GM19467 (cell line): ENCODE measurements at regions not wholly inside any gene's neighbourhood (a gene's known extent, or its start where the extent isn't known, plus 50 kb on each side); places are given as distances from the start of the nearest gene placed in this dataset.

Experiments
- ATAC-seq: cut with Tn5 transposase; IDR thresholded peaks from one replicate; pipeline ENCODE4 v1.9.1; 2021; ENCODE audit warnings: mild to moderate bottlenecking, moderate library complexity; ENCODE audit not compliant: unreplicated experiment

GRCh38 chr2:192314800-192315481 is 120.2 kb upstream of the TMEFF2 start:
- no peak for ATAC-seq

GRCh38 chr2:192313773-192314172 is 119.0 kb upstream of the TMEFF2 start:
- no peak for ATAC-seq

- no peak for ATAC-seq
Measured at GRCh38 chr2:192311701-192312460, 117.1 kb upstream of the TMEFF2 start.

- no peak for ATAC-seq
Measured at GRCh38 chr2:192307530-192307929, 112.8 kb upstream of the TMEFF2 start.

GRCh38 chr2:192298664-192299063 is 103.9 kb upstream of the TMEFF2 start:
- ATAC-seq: no peak

GRCh38 chr2:192292478-192292877 is 97.7 kb upstream of the TMEFF2 start:
- no peak for ATAC-seq

- ATAC-seq: no peak
Measured at GRCh38 chr2:192288295-192288694, 93.6 kb upstream of the TMEFF2 start.

- no peak for ATAC-seq
Measured at GRCh38 chr2:192286093-192286701, 91.5 kb upstream of the TMEFF2 start.

GRCh38 chr2:192283450-192283849 is 88.7 kb upstream of the TMEFF2 start:
- no peak for ATAC-seq

- ATAC-seq: no peak
Measured at GRCh38 chr2:192278701-192279100, 84.0 kb upstream of the TMEFF2 start.

- ATAC-seq: no peak
Measured at GRCh38 chr2:192277494-192278109, 82.9 kb upstream of the TMEFF2 start.

- no peak for ATAC-seq
Measured at GRCh38 chr2:192275632-192276031, 80.9 kb upstream of the TMEFF2 start.

GRCh38 chr2:192267484-192267883 is 72.8 kb upstream of the TMEFF2 start:
- no peak for ATAC-seq

- ATAC-seq: no peak
Measured at GRCh38 chr2:192265751-192266150, 71.0 kb upstream of the TMEFF2 start.

GRCh38 chr2:192254444-192254843 is 59.7 kb upstream of the TMEFF2 start:
- no peak for ATAC-seq

GRCh38 chr2:192253692-192254091 is 59.0 kb upstream of the TMEFF2 start:
- no peak for ATAC-seq

- no peak for ATAC-seq
Measured at GRCh38 chr2:192250961-192251360, 56.2 kb upstream of the TMEFF2 start.

- no peak for ATAC-seq
Measured at GRCh38 chr2:192247456-192247855, 52.7 kb upstream of the TMEFF2 start.

- no peak for ATAC-seq
Measured at GRCh38 chr2:192246297-192246696, 51.6 kb upstream of the TMEFF2 start.

- ATAC-seq: no peak
Measured at GRCh38 chr2:192245329-192245728, 50.6 kb upstream of the TMEFF2 start.
